ENCODE measurements at regions not wholly inside any gene's neighbourhood (a gene's known extent, or its start where the extent isn't known, plus 50 kb on each side); places are given as distances from the start of the nearest gene placed in this dataset.
A peak's percentile ranks its signal among the peaks of the same experiment; 100 is the strongest.
"Not testable (repeated sequence)": the region's sequence is repeated elsewhere in the genome, so short reads cannot be mapped to it uniquely, and the experiment has no call there.

GRCh38 chr6:164069350-164069990 lies 655.0 kb downstream of the QKI start:
- no peak for DNase-seq (ENCODE audit: low read depth)

GRCh38 chr6:164068527-164068926 lies 654.0 kb downstream of the QKI start:
- no peak for DNase-seq (ENCODE audit: low read depth)

GRCh38 chr6:164066766-164067165 lies 652.2 kb downstream of the QKI start:
- DNase-seq (ENCODE audit: low read depth), result no peak

GRCh38 chr6:164066335-164066734 lies 651.8 kb downstream of the QKI start:
- no peak for DNase-seq (ENCODE audit: low read depth)

- no peak for DNase-seq (ENCODE audit: low read depth)
Observed at GRCh38 chr6:164063346-164063745, 648.8 kb downstream of the QKI start.

GRCh38 chr6:164062872-164063271 lies 648.4 kb downstream of the QKI start:
- DNase-seq (ENCODE audit: low read depth), result no peak

GRCh38 chr6:164057876-164058275 lies 643.4 kb downstream of the QKI start:
- DNase-seq (ENCODE audit: low read depth), result no peak

GRCh38 chr6:164051427-164051826 lies 636.9 kb downstream of the QKI start:
- no peak for DNase-seq (ENCODE audit: low read depth)

- no peak for DNase-seq (ENCODE audit: low read depth)
Observed at GRCh38 chr6:164049517-164049988, 635.0 kb downstream of the QKI start.

- DNase-seq (ENCODE audit: low read depth), result no peak
Observed at GRCh38 chr6:164048840-164049516, 634.5 kb downstream of the QKI start.

GRCh38 chr6:164045082-164045481 lies 630.6 kb downstream of the QKI start:
- no peak for DNase-seq (ENCODE audit: low read depth)

GRCh38 chr6:164043656-164044055 lies 629.1 kb downstream of the QKI start:
- DNase-seq (ENCODE audit: low read depth), result not testable (repeated sequence)

GRCh38 chr6:164042212-164042611 lies 627.7 kb downstream of the QKI start:
- DNase-seq (ENCODE audit: low read depth), result no peak

GRCh38 chr6:164040994-164041393 lies 626.5 kb downstream of the QKI start:
- DNase-seq (ENCODE audit: low read depth), result no peak

GRCh38 chr6:164039954-164040375 lies 625.4 kb downstream of the QKI start:
- DNase-seq (ENCODE audit: low read depth), result peak; percentile 31

- no peak for DNase-seq (ENCODE audit: low read depth)
Observed at GRCh38 chr6:164037171-164037870, 622.8 kb downstream of the QKI start.

- DNase-seq (ENCODE audit: low read depth), result no peak
Observed at GRCh38 chr6:164035900-164036485, 621.5 kb downstream of the QKI start.

GRCh38 chr6:164034602-164035140 lies 620.2 kb downstream of the QKI start:
- no peak for DNase-seq (ENCODE audit: low read depth)

GRCh38 chr6:164025180-164025579 lies 610.7 kb downstream of the QKI start:
- no peak for DNase-seq (ENCODE audit: low read depth)

- DNase-seq (ENCODE audit: low read depth), result no peak
Observed at GRCh38 chr6:164023535-164023934, 609.0 kb downstream of the QKI start.

GRCh38 chr6:164022632-164023031 lies 608.1 kb downstream of the QKI start:
- DNase-seq (ENCODE audit: low read depth), result no peak

- no peak for DNase-seq (ENCODE audit: low read depth)
Observed at GRCh38 chr6:164021589-164022250, 607.2 kb downstream of the QKI start.

Data from activated T-helper 9 cell treated with anti-CD3 and anti-CD28 coated beads, Interleukin-2, amount 50 U/mL, for 16 hours (primary cell).